Psoas muscle (tissue), 7 donors: ENCODE measurements at regions not wholly inside any gene's neighbourhood (a gene's known extent, or its start where the extent isn't known, plus 50 kb on each side); places are given as distances from the start of the nearest gene placed in this dataset.
"Not testable (repeated sequence)": the region's sequence is repeated elsewhere in the genome, so short reads cannot be mapped to it uniquely, and the experiment has no call there.

Source experiments
- ATAC-seq, 4 donors: fragments of 200-7000 bp; cut with Tn5 transposase; one replicate each; pipeline ENCODE4 v1.9.1; 2020; ENCODE audit warnings: moderate library complexity in 3 of 4, mild to moderate bottlenecking in 2 of 4
- DNase-seq, 2 donors: peaks; one replicate each; pipeline ENCODE4 v3.0.0-alpha.2; 2020
- H3K27ac ChIP-seq: fragments of 200-600 bp; one replicate; pipeline ENCODE4 v1.8.0; 2022
- H3K27me3 ChIP-seq, 3 donors: fragments of 200-600 bp in 1 of 3; one replicate each; pipeline versions ENCODE4 v1.6.1 to v1.8.0; 2013 to 2022; ENCODE audit warnings: low read length in 2 of 3, mild to moderate bottlenecking in 2 of 3, moderate library complexity in 1 of 3; ENCODE audit not compliant: insufficient read depth in 3 of 3
- H3K36me3 ChIP-seq, 2 donors: fragments of 200-600 bp in 1 of 2; one replicate each; pipeline versions ENCODE4 v1.6.1 to v1.8.0; 2013 to 2022; ENCODE audit warnings: low read depth in 1 of 2, mild to moderate bottlenecking in 1 of 2, moderate library complexity in 1 of 2; ENCODE audit not compliant: insufficient read depth in 1 of 2
- H3K4me1 ChIP-seq: fragments of 200-600 bp; one replicate; pipeline ENCODE4 v1.8.0; 2022
- H3K4me3 ChIP-seq: fragments of 200-600 bp; one replicate; pipeline ENCODE4 v1.8.0; 2022; ENCODE audit warnings: mild to moderate bottlenecking
- H3K9me3 ChIP-seq: fragments of 200-600 bp; one replicate; pipeline ENCODE4 v1.8.0; 2022
- CTCF ChIP-seq: fragments of 200-600 bp; IDR thresholded peaks from one replicate; pipeline ENCODE4 v1.8.0; 2022; ENCODE audit warnings: antibody characterized with exemption
- WGBS, 3 donors: extraction: QIAGEN DNeasy Blood & Tissue Kit; methylation state at CpG; one replicate each; pipeline versions ENCODE4 v1.1.6 to v1.1.7; 2013; 5-methylcytosine and 5-hydroxymethylcytosine counted together
- intact Hi-C, 2 donors: fragments of 100-400 bp; cut with DNase I; formaldehyde crosslinking; loops; one replicate each; pipeline versions ENCODE4 v1.11.0 to v1.14.2; 2022
- donor health status: healthy with polysubstance abuse.
- donor health status: DM: no; HTN: no; CAD: no; lungs with moderate emphysema.
- donor health status: Bipolar disorder and iron deficiency.
- donor health status: healthy.
- donor health status: DM: yes; HTN: yes; CAD: no.
- donor health status: DM: no; HTN: no; CAD: no.
- donor health status: DM: yes; HTN: yes; CAD: no.

GRCh38 chr10:93127642-93128215 lies 54.0 kb downstream of the CYP26A1 start:
- DNase-seq, ATAC-seq, H3K27ac ChIP-seq, intact Hi-C loops, H3K4me3 ChIP-seq, H3K36me3 ChIP-seq, H3K9me3 ChIP-seq, H3K27me3 ChIP-seq, H3K4me1 ChIP-seq: not testable (repeated sequence)
- 94 to 96% (median 95%) methylated on average over 9 of the region's 9 CpGs for WGBS, 3 donors

- Histone ChIP-seq H3K27me3 (no peaks in the 10 kb centered on the region), H3K36me3 (no peaks in the 10 kb centered on the region), H3K4me3 (no peak overlapping the region), H3K9me3 (peaks cover 5% of the 10 kb centered on the region), H3K4me1 (no peaks in the 10 kb centered on the region), H3K27ac (no peak overlapping the region)
- intact Hi-C loops = no loop called here
- ATAC-seq (no peak), DNase-seq (no peak)
- WGBS, 3 donors = 35 to 42% (median 36%) methylated on average over 6 of the region's 6 CpGs
- no peak for TF ChIP-seq CTCF
These were observed 58.3 kb downstream of the CYP26A1 start for GRCh38 chr10:93131986-93132385.

- DNase-seq (no peak), ATAC-seq (no peak)
- TF ChIP-seq CTCF = no peak
- no peak overlapping the region for H3K4me3 ChIP-seq
- WGBS, 3 donors = 76 to 80% (median 76%) methylated on average over 11 of the region's 11 CpGs
- intact Hi-C loops = no loop called here
- H3K36me3 ChIP-seq = no peaks in the 10 kb centered on the region
- H3K27me3 ChIP-seq = no peaks in the 10 kb centered on the region
- H3K4me1 ChIP-seq = no peaks in the 10 kb centered on the region
- H3K9me3 ChIP-seq = no peaks in the 10 kb centered on the region
- no peak overlapping the region for H3K27ac ChIP-seq
These were observed 64.6 kb downstream of the CYP26A1 start for GRCh38 chr10:93138113-93138870.

- H3K27me3 ChIP-seq = no peaks in the 10 kb centered on the region
- H3K4me3 ChIP-seq = no peak overlapping the region
- H3K9me3 ChIP-seq = no peaks in the 10 kb centered on the region
- H3K36me3 ChIP-seq = no peaks in the 10 kb centered on the region
- WGBS, 3 donors = 68 to 69% (median 69%) methylated on average over 5 of the region's 5 CpGs
- H3K4me1 ChIP-seq = no peaks in the 10 kb centered on the region
- intact Hi-C loops = no loop called here
- DNase-seq (no peak), ATAC-seq (no peak)
- no peak for TF ChIP-seq CTCF
- H3K27ac ChIP-seq = no peak overlapping the region
These were observed 65.5 kb downstream of the CYP26A1 start for GRCh38 chr10:93139059-93139655.

GRCh38 chr10:93142534-93142933 lies 68.8 kb downstream of the CYP26A1 start:
- H3K36me3 ChIP-seq = no peaks in the 10 kb centered on the region
- H3K27ac ChIP-seq = no peak overlapping the region
- no peaks in the 10 kb centered on the region for H3K9me3 ChIP-seq
- H3K27me3 ChIP-seq = no peaks in the 10 kb centered on the region
- DNase-seq = no peak
- 85 to 91% (median 87%) methylated on average over 3 of the region's 3 CpGs for WGBS, 3 donors
- intact Hi-C loops = no loop called here
- no peak overlapping the region for H3K4me3 ChIP-seq
- ATAC-seq = no peak
- no peak for TF ChIP-seq CTCF
- H3K4me1 ChIP-seq = no peaks in the 10 kb centered on the region
